Endothelial cell of umbilical vein (primary cell): ENCODE measurements at regions not wholly inside any gene's neighbourhood (a gene's known extent, or its start where the extent isn't known, plus 50 kb on each side); places are given as distances from the start of the nearest gene placed in this dataset.

Experiments used
- EZH2 ChIP-seq: IDR thresholded peaks from 2 replicates; pipeline ENCODE4 v1.6.1; 2012; ENCODE audit warnings: borderline replicate concordance, low read depth, mild to moderate bottlenecking, moderate library complexity, low read length, inconsistent platforms; ENCODE audit not compliant: severe bottlenecking
- JUN ChIP-seq: IDR thresholded peaks from 2 replicates; pipeline ENCODE4 v1.6.1; 2011; ENCODE audit warnings: borderline replicate concordance, low read depth; ENCODE audit not compliant: insufficient read length, insufficient read depth
- POLR2A ChIP-seq: IDR thresholded peaks from 2 replicates; pipeline ENCODE4 v1.6.1; 2012; ENCODE audit warnings: low read depth, mild to moderate bottlenecking, control low read depth, low read length
- POLR2AphosphoS5 ChIP-seq: IDR thresholded peaks from 2 replicates; pipeline ENCODE4 v1.6.1; 2012; ENCODE audit warnings: low read depth, mild to moderate bottlenecking, control low read depth, low read length, moderate library complexity; ENCODE audit not compliant: insufficient read depth
- TF ChIP-seq, protein P1 (sequence below): IDR thresholded peaks from 2 replicates; pipeline ENCODE4 v1.6.1; 2011; ENCODE audit not compliant: insufficient read depth, insufficient read length
- TF ChIP-seq, protein P2 (sequence below), 2 donors: IDR thresholded peaks; 1 replicate in 1 of 2; 2 replicates in 1 of 2; pipeline ENCODE4 v1.5.1; 2011; ENCODE audit warnings: low read length in 2 of 2, mild to moderate bottlenecking in 2 of 2, moderate library complexity in 2 of 2, control low read depth in 1 of 2, inconsistent platforms in 1 of 2, low read depth in 1 of 2; ENCODE audit not compliant: insufficient read depth in 1 of 2; ENCODE audit errors: extremely low read depth in 1 of 2

DNA sequence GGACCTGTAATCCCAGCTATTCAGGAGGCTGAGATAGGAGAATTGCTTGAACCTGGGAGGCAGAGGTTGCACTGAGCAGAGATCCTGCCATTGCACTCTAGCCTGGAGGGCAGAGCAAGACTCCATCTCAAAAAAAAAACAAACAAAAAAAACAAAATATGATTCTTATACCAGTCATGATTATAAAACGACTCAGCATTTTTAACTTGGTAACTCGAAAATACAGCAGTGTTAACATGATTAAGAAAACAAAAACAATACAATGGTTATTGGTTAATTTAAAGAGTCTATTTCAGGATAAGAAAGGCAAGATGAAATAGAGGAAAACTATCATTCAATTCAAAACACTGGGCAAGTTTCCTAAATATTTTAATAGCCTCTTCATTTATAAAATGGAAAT, 865.3 kb downstream of the PCDH7 start:
- no peak for TF ChIP-seq POLR2A
- TF ChIP-seq, protein P1, sequence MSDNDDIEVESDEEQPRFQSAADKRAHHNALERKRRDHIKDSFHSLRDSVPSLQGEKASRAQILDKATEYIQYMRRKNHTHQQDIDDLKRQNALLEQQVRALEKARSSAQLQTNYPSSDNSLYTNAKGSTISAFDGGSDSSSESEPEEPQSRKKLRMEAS = no peak
- TF ChIP-seq, protein P2, sequence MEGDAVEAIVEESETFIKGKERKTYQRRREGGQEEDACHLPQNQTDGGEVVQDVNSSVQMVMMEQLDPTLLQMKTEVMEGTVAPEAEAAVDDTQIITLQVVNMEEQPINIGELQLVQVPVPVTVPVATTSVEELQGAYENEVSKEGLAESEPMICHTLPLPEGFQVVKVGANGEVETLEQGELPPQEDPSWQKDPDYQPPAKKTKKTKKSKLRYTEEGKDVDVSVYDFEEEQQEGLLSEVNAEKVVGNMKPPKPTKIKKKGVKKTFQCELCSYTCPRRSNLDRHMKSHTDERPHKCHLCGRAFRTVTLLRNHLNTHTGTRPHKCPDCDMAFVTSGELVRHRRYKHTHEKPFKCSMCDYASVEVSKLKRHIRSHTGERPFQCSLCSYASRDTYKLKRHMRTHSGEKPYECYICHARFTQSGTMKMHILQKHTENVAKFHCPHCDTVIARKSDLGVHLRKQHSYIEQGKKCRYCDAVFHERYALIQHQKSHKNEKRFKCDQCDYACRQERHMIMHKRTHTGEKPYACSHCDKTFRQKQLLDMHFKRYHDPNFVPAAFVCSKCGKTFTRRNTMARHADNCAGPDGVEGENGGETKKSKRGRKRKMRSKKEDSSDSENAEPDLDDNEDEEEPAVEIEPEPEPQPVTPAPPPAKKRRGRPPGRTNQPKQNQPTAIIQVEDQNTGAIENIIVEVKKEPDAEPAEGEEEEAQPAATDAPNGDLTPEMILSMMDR (IDR thresholded peaks at IDR 0.05; ENCODE audit: extremely low read depth in 1 of 2, insufficient read depth in 1 of 2, low read depth in 1 of 2, low read length in 2 of 2) = no peak
- TF ChIP-seq POLR2AphosphoS5 = no peak
- no peak for TF ChIP-seq EZH2
- no peak for TF ChIP-seq JUN
